ENCODE measurements at regions not wholly inside any gene's neighbourhood (a gene's known extent, or its start where the extent isn't known, plus 50 kb on each side); places are given as distances from the start of the nearest gene placed in this dataset.

GRCh38 chr5:57576317-57576716, 93.7 kb upstream of the ACTBL2 start:
- TF ChIP-seq EZH2 (IDR thresholded peaks at IDR 0.05) (no peak), POLR2AphosphoS5 (IDR thresholded peaks at IDR 0.05; ENCODE audit: borderline replicate concordance, low read depth, low read length) (no peak), FOXP2 (optimal IDR thresholded peaks at IDR 0.05; ENCODE audit: control extremely low read depth, extremely low read length, insufficient read depth) (no peak)

Measured in SK-N-MC (cell line).